ENCODE measurements at regions not wholly inside any gene's neighbourhood (a gene's known extent, or its start where the extent isn't known, plus 50 kb on each side); places are given as distances from the start of the nearest gene placed in this dataset. TPM values are rescaled to one million over a fixed set of nuclear protein-coding genes. Genes with fewer than 3 reads are reported as not detected.

GRCh38 chr2:33650171-33650570 is 51.1 kb upstream of the FAM98A start:
- TF ChIP-seq CTCF (conservative IDR thresholded peaks at IDR 0.05; ENCODE audit: low read depth, low read length) (no peak), EZH2 (IDR thresholded peaks at IDR 0.05; ENCODE audit: borderline replicate concordance, low read depth, low read length, poor library complexity, severe bottlenecking) (no peak)
- Histone ChIP-seq H3K4me1 (ENCODE audit: insufficient read depth, low read length, poor library complexity, severe bottlenecking) (peaks cover 23% of the 10 kb centered on the region), H3K9me3 (ENCODE audit: low read depth, low read length, poor library complexity, severe bottlenecking) (no peaks in the 10 kb centered on the region), H3K4me3 (ENCODE audit: low read depth, low read length, poor library complexity, severe bottlenecking) (no peak overlapping the region), H3K27ac (ENCODE audit: low read depth, low read length, poor library complexity, severe bottlenecking) (no peak overlapping the region), H3K27me3 (replicated peaks; ENCODE audit: insufficient read depth, low read depth, low read length, poor library complexity) (peaks cover 46% of the 10 kb centered on the region), H3K36me3 (ENCODE audit: insufficient read depth, low read length, poor library complexity, severe bottlenecking) (no peaks in the 10 kb centered on the region)
- POLR2A ChIA-PET (ENCODE audit: low non-redundant PET), result no interaction called here
- CTCF ChIA-PET, result no interaction called here
- BruUV-seq (replicated peaks), result no TSS peak
- intact Hi-C loops (cut with micrococcal nuclease; ENCODE audit: unreplicated experiment), result no loop called here
- no peak for DNase-seq (ENCODE audit: low spot score)

Small RNA genes lying in the stretch of these regions (microRNA-seq; reads per million reads assigned to microRNA genes)
- gene MIR548AD, result not detected
